ENCODE measurements at regions not wholly inside any gene's neighbourhood (a gene's known extent, or its start where the extent isn't known, plus 50 kb on each side); places are given as distances from the start of the nearest gene placed in this dataset.

DNA sequence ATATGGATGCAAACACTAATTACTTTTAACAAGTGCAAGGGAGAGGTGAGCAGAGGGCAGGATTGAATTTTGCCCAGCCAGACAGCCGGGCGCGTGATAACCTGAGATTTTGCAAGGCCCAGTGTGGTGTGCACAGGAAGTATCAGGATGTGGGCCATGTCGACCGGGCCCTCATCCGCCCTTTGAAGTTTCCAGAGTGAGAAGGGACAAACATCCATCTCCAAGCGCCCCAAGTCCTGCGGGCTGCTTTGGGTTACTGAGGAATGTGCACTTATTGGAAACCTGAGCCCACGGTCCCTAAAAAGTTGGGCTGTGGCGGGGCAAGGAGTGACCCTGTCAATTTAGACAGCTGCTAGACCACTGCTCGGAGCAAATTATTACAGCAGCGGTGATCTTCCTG, 272.2 kb upstream of the IRX2 start (continued):
- TF ChIP-seq, protein P1, sequence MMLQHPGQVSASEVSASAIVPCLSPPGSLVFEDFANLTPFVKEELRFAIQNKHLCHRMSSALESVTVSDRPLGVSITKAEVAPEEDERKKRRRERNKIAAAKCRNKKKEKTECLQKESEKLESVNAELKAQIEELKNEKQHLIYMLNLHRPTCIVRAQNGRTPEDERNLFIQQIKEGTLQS (IDR thresholded peaks at IDR 0.05; ENCODE audit: insufficient read depth, low read depth, low read length) = no peak
- TF ChIP-seq PHF8 (conservative IDR thresholded peaks at IDR 0.05; ENCODE audit: low read depth, low read length) = no peak
- no peak for TF ChIP-seq BCL11A (IDR thresholded peaks at IDR 0.05; ENCODE audit: low read depth in 2 of 2, low read length in 2 of 2)
- no peak for TF ChIP-seq CBX5 (IDR thresholded peaks at IDR 0.05; ENCODE audit: low read depth, low read length)
